ENCODE measurements at regions not wholly inside any gene's neighbourhood (a gene's known extent, or its start where the extent isn't known, plus 50 kb on each side); places are given as distances from the start of the nearest gene placed in this dataset.

DNA sequence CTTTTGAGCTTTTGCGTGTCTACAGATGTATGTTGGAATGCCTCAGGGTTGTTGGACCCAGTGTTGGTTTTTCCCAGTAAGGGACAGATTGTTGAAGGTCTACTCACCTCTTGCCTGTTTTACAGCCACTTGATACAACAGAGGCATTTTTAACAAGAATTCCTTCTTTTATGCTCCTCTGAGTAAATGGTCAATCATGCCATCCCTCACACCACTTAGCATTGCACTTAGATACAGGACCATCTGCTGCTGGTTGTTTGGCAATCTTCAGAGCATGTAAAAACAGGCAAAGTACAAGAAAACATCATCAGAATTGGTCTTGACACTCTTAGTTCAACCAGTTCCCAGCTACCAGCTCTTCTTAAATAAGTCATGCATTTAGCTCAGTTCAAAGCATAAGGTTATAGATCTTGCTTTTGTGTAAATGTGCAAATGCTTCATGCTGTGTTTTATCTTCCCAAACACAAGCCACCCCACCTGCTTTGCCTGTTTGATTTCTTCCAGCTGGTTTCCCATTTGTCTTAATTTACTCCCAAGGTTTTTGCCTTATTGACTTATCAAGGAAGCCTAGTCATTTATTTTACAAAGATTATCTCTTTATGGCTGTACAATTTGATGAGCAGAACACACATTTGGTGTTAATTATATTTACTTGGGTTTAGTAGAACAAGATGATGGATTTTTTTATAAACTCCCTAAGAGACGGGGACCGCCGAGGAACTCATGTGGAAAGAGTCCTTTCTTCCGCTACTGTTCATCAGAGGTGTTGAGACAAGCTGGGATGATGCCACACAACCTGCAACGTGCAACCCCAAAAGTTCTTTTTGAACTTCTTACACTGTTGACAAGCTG, 136.6 kb downstream of the AHR start:
- no peak for TF ChIP-seq POLR2A (IDR thresholded peaks at IDR 0.05; ENCODE audit: low read depth, low read length)
- TF ChIP-seq TAF1 (IDR thresholded peaks at IDR 0.05; ENCODE audit: borderline replicate concordance, low read depth, low read length): no peak
